NCI-H2227 treated with DMSO at 0.1 percent for 48 hours (cell line): ENCODE measurements at regions not wholly inside any gene's neighbourhood (a gene's known extent, or its start where the extent isn't known, plus 50 kb on each side); places are given as distances from the start of the nearest gene placed in this dataset.

Source experiments
- DNase-seq: peaks from one replicate; lab custom pipeline; 2025; lab: John Stamatoyannopoulos, UW

GRCh38 chr1:223487887-223488259 is 94.7 kb downstream of the CCDC185 start:
- no peak for DNase-seq

GRCh38 chr1:223489439-223489838 is 96.2 kb downstream of the CCDC185 start:
- DNase-seq: no peak

GRCh38 chr1:223490256-223490655 is 97.0 kb downstream of the CCDC185 start:
- no peak for DNase-seq
